Pancreas (tissue), 10 donors: ENCODE measurements at regions not wholly inside any gene's neighbourhood (a gene's known extent, or its start where the extent isn't known, plus 50 kb on each side); places are given as distances from the start of the nearest gene placed in this dataset.

Experiments
- ATAC-seq, 4 donors: fragments of 200-7000 bp; cut with Tn5 transposase; one replicate each; pipeline versions ENCODE4 v1.8.0 to v1.9.1; 2020; ENCODE audit warnings: mild to moderate bottlenecking in 4 of 4, moderate library complexity in 4 of 4
- DNase-seq, 6 donors: peaks; one replicate each; pipeline ENCODE4 v3.0.0-alpha.2; 2020
- FAIRE-seq: peaks from 2 replicates; lab custom pipeline; 2012; peaks lifted over from hg19 to GRCh38; lab: Jason Lieb, UNC
- H3K27ac ChIP-seq, 4 donors: fragments of 200-600 bp; sonication (generic); 1 replicate in 3 of 4; 2 replicates in 1 of 4; pipeline versions ENCODE4 v1.5.0 to v1.8.0; 2020
- H3K27me3 ChIP-seq, 4 donors: fragments of 200-600 bp; one replicate each; pipeline ENCODE4 v1.8.0; 2021
- H3K36me3 ChIP-seq, 3 donors: fragments of 200-600 bp; sonication (generic) in 1 of 3; one replicate each; pipeline versions ENCODE4 v1.5.0 to v1.8.0; 2020 to 2021
- H3K4me1 ChIP-seq, 3 donors: fragments of 200-600 bp; one replicate each; pipeline ENCODE4 v1.8.0; 2021
- H3K4me3 ChIP-seq, 4 donors: fragments of 200-600 bp; sonication (generic) in 2 of 4; one replicate each; pipeline versions ENCODE4 v1.5.0 to v1.8.0; 2020 to 2021
- H3K9me3 ChIP-seq, 4 donors: fragments of 200-600 bp; one replicate each; pipeline ENCODE4 v1.8.0; 2021
- CTCF ChIP-seq, 4 donors: fragments of 200-600 bp; sonication (generic) in 3 of 4; IDR thresholded peaks; one replicate each; pipeline versions ENCODE4 v1.5.0 to v1.8.0; 2021; ENCODE audit warnings: antibody characterized with exemption in 4 of 4
- WGBS, 2 donors: extraction: QIAGEN DNeasy Blood & Tissue Kit; methylation state at CpG; one replicate each; pipeline ENCODE4 v1.1.7; 2013; 5-methylcytosine and 5-hydroxymethylcytosine counted together
- intact Hi-C, 3 donors: fragments of 100-400 bp; cut with DNase I; formaldehyde crosslinking; loops; one replicate each; pipeline versions ENCODE4 v1.11.1 to v1.14.2; 2022
- donor health status: healthy with polysubstance abuse.
- donor health status: DM: no; HTN: no; CAD: no; lungs with moderate emphysema.
- donor health status: DM: no; HTN: no; CAD: no.
- donor health status: control.
- donor health status: control.
- donor health status: Bipolar disorder and iron deficiency.
- donor health status: DM: yes; HTN: yes; CAD: no.
- donor health status: DM: no; HTN: no; CAD: no.
- donor health status: DM: no; HTN: no; CAD: no.
- donor health status: DM: yes; HTN: yes; CAD: no.

DNA sequence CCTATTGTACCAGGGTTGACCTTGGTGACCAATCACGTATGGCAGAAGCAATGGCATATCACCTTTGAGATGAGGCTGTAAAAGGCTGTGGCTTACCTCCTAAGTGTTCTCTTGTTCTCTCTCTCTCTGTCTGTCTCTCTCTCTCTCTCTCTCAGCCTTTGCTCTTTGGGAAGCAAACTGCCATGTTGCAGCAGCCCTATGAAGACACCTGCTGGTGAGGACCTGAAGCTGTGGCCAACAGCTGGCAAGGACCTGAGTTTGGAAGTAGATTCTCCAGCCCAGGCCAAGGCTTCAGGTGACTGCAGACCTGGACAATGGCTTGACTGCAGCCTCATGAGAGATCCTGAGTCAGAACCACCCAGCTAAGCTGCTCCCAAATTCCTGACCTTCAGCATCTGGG, 161.4 kb downstream of the GPAM start:
- Histone ChIP-seq H3K4me3 (no peak overlapping the region), H3K9me3 (no peaks in the 10 kb centered on the region), H3K4me1 (no peaks in the 10 kb centered on the region), H3K27me3 (no peaks in the 10 kb centered on the region), H3K27ac (no peak overlapping the region), H3K36me3 (no peaks in the 10 kb centered on the region)
- intact Hi-C loops: no loop called here
- WGBS, 2 donors: 25 to 29% methylated on average over 1 of the region's 1 CpG
- no peak for TF ChIP-seq CTCF (IDR thresholded peaks at IDR 0.05)
- FAIRE-seq: no peak
- ATAC-seq: no peak
- no peak for DNase-seq

- FAIRE-seq: no peak
These were observed 159.5 kb downstream of the GPAM start for GRCh38 chr10:112024079-112024478.

DNA sequence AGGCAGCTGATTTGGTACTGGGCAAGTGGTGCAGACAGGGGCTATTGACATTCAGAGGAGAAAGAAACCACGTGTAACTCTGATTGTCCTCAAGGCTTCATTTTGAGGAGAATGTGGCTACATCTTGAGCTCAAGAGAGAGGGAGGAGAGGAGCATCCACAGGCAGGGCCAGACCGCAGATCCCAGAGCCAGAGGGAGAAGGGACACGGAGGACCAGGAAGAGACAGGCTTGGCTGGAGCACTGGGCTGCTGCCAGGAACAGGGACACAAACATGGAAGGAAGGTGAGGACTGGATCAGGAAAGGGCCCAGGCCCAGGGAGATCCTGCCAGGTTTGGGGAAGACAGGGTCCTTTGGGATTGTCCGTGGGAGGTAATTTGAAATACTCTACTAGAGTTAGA, 158.3 kb downstream of the GPAM start:
- no peak overlapping the region for H3K27ac ChIP-seq
- no peak overlapping the region for H3K4me3 ChIP-seq
- H3K27me3 ChIP-seq: no peaks in the 10 kb centered on the region
- TF ChIP-seq CTCF (IDR thresholded peaks at IDR 0.05): no peak
- no peaks in the 10 kb centered on the region for H3K9me3 ChIP-seq
- DNase-seq (no peak), FAIRE-seq (no peak), ATAC-seq (no peak)
- WGBS, 2 donors: 64 to 77% methylated on average over 4 of the region's 4 CpGs
- H3K36me3 ChIP-seq: no peaks in the 10 kb centered on the region
- H3K4me1 ChIP-seq: no peaks in the 10 kb centered on the region
- intact Hi-C loops: no loop called here

More at GRCh38 chr10:112024079-112024478, 159.5 kb downstream of the GPAM start:
- H3K4me3 ChIP-seq: no peak overlapping the region
- no peaks in the 10 kb centered on the region for H3K27me3 ChIP-seq
- no peak overlapping the region for H3K27ac ChIP-seq
- no peaks in the 10 kb centered on the region for H3K36me3 ChIP-seq
- no peaks in the 10 kb centered on the region for H3K4me1 ChIP-seq
- no peak for TF ChIP-seq CTCF (IDR thresholded peaks at IDR 0.05)
- intact Hi-C loops: no loop called here
- ATAC-seq (no peak), DNase-seq (no peak)
- no peaks in the 10 kb centered on the region for H3K9me3 ChIP-seq

GRCh38 chr10:112026438-112026837, 157.1 kb downstream of the GPAM start:
- no peak for FAIRE-seq

More at GRCh38 chr10:112026438-112026837, 157.1 kb downstream of the GPAM start:
- Histone ChIP-seq H3K36me3 (no peaks in the 10 kb centered on the region), H3K4me3 (no peak overlapping the region), H3K4me1 (no peaks in the 10 kb centered on the region), H3K27ac (no peak overlapping the region), H3K27me3 (no peaks in the 10 kb centered on the region), H3K9me3 (no peaks in the 10 kb centered on the region)
- WGBS, 2 donors: 60 to 65% methylated on average over 4 of the region's 4 CpGs
- TF ChIP-seq CTCF (IDR thresholded peaks at IDR 0.05): no peak
- DNase-seq (no peak), ATAC-seq (no peak)
- intact Hi-C loops: no loop called here
